SU-DHL-6 (cell line): ENCODE measurements at regions not wholly inside any gene's neighbourhood (a gene's known extent, or its start where the extent isn't known, plus 50 kb on each side); places are given as distances from the start of the nearest gene placed in this dataset.

Experiments used
- EZH2phosphoT487 ChIP-seq: fragments of 200-600 bp; sonication (generic), shearing (Covaris generic); conservative IDR thresholded peaks from 2 replicates; pipeline ENCODE4 v1.6.1; 2018; ENCODE audit warnings: mild to moderate bottlenecking, antibody characterized with exemption, low read length, moderate library complexity, mixed read lengths
- TF ChIP-seq, protein P1 (sequence below): fragments of 200-600 bp; sonication (generic); IDR thresholded peaks from one replicate; pipeline ENCODE4 v1.5.1; 2017; ENCODE audit warnings: antibody characterized with exemption, mild to moderate bottlenecking, low read length, moderate library complexity; ENCODE audit not compliant: insufficient read depth, poor library complexity, severe bottlenecking

DNA sequence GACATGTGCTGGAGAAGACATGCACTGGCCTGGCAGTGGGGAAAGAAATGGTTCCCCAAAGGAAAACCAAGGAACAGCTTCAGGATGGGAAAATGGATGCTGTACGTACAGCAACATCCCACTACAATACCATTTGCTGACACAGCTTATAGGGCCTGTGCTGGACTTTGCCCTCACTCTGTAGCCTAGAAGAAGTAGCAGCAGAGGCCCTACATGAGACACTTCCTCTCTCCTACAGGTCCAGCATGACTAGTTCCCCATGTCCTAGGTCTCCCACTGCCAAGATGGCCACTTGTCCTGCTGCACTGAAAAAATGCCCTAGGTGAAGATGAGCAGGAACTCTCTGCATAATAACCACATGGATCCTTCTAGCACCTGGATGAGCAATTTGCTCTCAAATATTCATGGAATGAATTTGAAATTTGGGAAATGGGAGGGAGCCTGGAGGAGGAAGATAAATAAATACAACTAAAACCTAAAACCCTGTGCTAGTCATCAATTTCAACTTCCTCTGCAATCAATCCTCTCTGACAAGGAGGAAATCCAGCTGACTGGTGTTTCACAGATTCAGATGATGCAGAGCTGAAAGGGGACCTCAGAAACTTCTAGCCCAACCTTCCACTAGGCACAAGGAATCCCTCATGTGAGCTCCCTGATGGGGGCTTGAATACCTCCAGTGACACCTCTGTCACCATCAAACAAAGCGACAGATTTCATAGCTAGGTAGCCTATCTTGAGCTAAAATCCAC lies 514.3 kb upstream of the PPP2R3A start:
- TF ChIP-seq, protein P1, sequence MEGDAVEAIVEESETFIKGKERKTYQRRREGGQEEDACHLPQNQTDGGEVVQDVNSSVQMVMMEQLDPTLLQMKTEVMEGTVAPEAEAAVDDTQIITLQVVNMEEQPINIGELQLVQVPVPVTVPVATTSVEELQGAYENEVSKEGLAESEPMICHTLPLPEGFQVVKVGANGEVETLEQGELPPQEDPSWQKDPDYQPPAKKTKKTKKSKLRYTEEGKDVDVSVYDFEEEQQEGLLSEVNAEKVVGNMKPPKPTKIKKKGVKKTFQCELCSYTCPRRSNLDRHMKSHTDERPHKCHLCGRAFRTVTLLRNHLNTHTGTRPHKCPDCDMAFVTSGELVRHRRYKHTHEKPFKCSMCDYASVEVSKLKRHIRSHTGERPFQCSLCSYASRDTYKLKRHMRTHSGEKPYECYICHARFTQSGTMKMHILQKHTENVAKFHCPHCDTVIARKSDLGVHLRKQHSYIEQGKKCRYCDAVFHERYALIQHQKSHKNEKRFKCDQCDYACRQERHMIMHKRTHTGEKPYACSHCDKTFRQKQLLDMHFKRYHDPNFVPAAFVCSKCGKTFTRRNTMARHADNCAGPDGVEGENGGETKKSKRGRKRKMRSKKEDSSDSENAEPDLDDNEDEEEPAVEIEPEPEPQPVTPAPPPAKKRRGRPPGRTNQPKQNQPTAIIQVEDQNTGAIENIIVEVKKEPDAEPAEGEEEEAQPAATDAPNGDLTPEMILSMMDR: no peak
- no peak for TF ChIP-seq EZH2phosphoT487
